ENCODE measurements at regions not wholly inside any gene's neighbourhood (a gene's known extent, or its start where the extent isn't known, plus 50 kb on each side); places are given as distances from the start of the nearest gene placed in this dataset.

GRCh38 chr18:67901573-67901972, 385.1 kb upstream of the DSEL start:
- intact Hi-C loops (cut with micrococcal nuclease), result no loop called here

DNA sequence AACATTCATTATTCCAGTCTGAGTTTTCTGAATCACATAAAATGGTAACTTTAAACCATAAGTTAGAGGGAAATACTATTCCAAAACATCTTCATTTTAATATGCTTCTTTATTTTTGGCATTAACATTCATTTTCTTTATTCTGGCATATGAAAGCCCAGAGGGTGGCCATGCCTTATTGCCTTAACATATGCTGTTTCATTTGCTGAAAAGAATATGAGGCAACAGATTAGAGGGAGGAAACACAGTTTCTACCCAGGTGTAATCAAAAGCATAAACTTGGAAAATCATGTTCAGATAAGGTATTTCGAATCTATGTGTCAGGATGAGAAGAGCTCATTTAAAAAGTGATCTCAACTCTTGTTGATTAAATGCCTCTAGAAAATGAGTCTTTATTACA, 379.9 kb upstream of the DSEL start:
- intact Hi-C loops (cut with micrococcal nuclease), result no loop called here

GRCh38 chr18:67893916-67894315, 377.4 kb upstream of the DSEL start:
- intact Hi-C loops (cut with micrococcal nuclease), result no loop called here

- intact Hi-C loops (cut with micrococcal nuclease), result no loop called here
Measured at GRCh38 chr18:67876871-67877270, 360.4 kb upstream of the DSEL start.

GRCh38 chr18:67875944-67876343, 359.4 kb upstream of the DSEL start:
- intact Hi-C loops (cut with micrococcal nuclease), result no loop called here

DNA sequence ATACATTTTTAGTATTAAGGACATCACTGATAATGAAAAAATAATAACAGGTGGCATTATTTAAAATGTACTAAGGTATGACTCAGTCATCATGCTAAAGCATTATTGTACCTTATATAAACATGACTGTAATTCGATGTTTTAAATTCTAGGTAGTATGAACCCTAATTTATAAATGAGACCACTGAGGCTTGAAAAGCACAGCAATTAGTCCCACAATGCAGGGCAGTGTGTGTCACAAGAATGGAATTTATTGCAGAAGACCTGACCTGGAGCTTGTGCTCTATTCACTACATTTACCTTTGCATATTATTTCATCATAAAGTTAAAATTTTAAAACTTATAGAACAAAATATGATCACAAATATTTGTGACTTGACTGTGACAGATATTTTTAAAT, 358.5 kb upstream of the DSEL start:
- intact Hi-C loops (cut with micrococcal nuclease), result no loop called here

DNA sequence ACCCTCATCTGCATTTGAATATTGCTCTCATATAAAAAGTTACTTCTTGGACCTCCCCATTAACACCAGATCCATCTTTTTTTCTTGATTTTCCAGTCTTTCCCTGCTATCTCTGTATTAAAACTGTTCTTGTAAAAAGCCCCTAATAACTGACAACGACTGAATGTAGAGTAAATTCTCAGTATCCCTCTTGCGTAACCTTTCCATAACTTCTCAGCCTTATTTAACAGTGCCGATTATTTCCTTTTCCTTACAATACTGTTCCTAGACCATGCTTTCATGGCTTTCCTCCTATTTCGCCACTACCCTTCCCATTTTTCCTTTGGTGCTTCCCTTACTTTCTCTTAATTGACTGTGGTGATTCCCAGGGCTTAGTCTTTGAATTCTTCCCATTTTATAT, 348.9 kb upstream of the DSEL start:
- intact Hi-C loops (cut with micrococcal nuclease), result no loop called here

- intact Hi-C loops (cut with micrococcal nuclease), result no loop called here
Measured at GRCh38 chr18:67864677-67865340, 348.3 kb upstream of the DSEL start.

DNA sequence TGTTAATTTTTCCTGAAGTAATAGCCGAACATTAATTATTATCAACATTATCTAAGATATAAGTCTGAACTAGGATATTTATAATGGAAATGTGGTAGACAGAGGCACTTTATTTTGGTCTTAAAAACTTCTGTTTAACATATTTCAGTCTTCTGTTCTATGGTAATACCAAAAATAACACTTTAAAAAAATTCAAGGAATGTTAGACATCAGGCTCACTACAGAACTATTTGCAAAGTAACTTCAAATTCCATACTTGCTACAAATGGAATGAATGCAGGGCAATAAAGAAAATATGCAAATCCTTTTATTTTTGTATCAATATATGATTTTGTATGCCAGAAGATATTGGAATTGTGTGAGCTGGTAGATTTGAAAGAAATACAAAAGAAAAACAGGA, 345.5 kb upstream of the DSEL start:
- intact Hi-C loops (cut with micrococcal nuclease), result no loop called here

- intact Hi-C loops (cut with micrococcal nuclease), result no loop called here
Measured at GRCh38 chr18:67854340-67854739, 337.8 kb upstream of the DSEL start.

DNA sequence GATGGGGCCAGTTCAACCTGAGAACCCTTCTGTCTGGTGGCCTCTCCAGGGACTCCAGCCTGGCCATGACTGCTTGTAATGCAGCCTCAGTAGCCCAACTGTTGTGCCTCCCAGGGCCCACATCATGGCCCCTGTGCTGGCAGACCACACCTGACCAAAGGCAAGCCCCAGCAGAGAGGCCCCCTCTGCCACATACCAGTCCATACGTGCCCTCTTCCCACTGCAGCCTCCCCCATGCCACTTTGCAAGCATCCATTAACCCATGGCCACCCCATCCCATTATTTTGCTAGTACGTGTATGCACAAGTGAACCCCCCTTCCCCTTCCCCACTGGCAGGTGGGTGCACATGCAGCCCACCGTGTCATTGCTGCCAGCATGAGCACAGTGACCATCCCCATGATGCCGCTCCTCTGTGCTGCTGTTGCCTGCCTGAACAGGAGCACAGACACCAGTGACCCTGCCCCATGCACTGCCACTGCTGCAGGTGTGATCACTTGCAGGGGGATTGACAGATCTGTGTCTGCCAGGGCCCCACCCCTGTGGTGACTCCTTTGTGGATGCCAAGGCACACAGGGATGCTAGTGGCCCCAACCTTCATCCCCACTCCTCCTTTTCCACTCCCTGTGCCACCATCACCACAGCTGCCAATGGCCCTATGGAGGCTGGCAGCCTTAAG, 330.0 kb upstream of the DSEL start:
- intact Hi-C loops (cut with micrococcal nuclease), result no loop called here

DNA sequence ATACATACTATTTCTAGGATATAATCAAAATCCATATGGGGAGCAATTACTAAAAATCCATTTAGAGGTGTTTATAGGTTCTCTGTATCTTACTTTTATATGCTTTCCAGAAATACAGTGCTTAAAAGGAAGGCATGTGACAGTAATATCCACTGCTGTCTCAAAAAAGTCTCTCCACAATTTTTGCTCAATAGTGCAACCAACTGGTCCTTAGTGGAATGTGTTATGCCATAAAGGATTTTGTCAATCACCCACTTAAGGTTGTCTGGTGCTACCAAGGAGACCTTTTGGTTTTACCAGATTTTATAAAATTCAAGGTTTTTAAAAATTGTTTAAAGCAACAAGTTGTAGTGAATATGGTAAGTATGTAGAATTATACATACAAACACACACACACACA, 328.5 kb upstream of the DSEL start:
- intact Hi-C loops (cut with micrococcal nuclease), result no loop called here

DNA sequence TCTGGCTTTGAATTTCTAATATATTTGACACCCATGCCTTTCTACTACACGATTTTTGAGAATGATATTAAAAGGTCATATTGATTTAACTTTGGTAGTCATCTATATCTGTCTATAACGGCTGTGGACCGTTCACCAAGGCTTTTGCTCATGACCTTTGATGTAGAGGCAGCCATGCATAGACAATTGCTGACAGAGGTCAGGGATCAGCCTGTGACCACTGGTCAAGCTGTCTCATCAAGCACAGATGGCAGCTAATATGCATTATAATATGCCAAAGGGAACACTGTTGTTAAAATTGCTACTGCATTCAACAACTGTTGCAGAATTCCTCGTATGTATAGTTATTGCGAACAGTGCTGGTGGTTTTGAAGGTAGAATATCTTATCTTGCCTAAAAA, 323.9 kb upstream of the DSEL start:
- intact Hi-C loops (cut with micrococcal nuclease), result no loop called here

GRCh38 chr18:67818432-67818831, 301.9 kb upstream of the DSEL start:
- intact Hi-C loops (cut with micrococcal nuclease), result no loop called here

DNA sequence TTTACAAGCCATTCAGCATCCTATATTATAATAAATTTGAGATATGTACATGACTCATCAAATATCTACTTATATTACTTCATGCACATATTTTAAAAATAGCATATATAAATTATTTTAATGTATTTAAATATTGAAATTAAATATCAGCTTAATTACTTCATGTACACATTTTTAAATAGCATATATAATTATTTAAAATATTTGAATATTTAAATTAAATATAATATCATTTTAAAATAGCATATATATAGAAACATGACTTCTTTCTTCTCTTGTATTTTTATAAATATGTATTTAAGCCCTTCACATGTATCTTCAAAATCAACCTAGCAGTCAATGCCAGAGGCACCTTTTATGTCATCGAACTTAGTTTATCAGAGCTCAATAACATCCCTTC, 298.8 kb upstream of the DSEL start:
- intact Hi-C loops (cut with micrococcal nuclease), result no loop called here

DNA sequence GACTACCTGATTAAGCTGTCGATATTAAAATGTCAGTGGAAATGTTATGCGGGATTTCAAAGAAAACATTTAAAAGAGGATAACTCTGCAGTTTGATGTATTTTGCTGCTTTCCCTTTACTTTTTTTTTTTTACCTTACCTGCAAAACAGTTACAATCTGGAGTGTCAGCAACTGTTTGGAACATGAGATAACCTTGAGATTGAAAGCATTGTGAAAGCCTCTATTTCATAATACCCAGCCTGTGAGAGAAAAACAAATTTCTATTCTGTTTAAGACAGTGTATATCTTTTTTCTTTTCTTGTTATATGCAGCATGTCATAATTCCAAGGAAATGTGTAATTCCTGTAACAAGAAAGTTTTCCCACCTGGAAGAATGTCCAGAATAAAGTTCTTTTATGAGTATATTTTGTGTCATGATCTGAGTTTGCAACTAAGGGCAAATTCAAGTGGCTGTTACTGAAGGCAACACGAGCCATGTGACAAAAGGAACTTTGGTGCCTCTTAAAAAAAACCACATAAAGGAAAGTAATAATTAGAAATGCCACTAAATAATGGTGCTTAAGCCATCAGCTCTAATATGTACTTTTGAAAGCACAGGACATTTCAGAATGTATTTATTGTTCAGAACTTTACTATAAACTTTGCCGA, 297.0 kb upstream of the DSEL start:
- intact Hi-C loops (cut with micrococcal nuclease), result no loop called here

GRCh38 chr18:67805261-67805660, 288.7 kb upstream of the DSEL start:
- intact Hi-C loops (cut with micrococcal nuclease), result no loop called here

GRCh38 chr18:67794521-67794920, 278.0 kb upstream of the DSEL start:
- intact Hi-C loops (cut with micrococcal nuclease), result no loop called here

- intact Hi-C loops (cut with micrococcal nuclease), result no loop called here
Measured at GRCh38 chr18:67790527-67790926, 274.0 kb upstream of the DSEL start.

- intact Hi-C loops (cut with micrococcal nuclease), result no loop called here
Measured at GRCh38 chr18:67789165-67789545, 272.6 kb upstream of the DSEL start.

GRCh38 chr18:67788310-67789164, 272.0 kb upstream of the DSEL start:
- intact Hi-C loops (cut with micrococcal nuclease), result no loop called here
